ENCODE measurements at regions not wholly inside any gene's neighbourhood (a gene's known extent, or its start where the extent isn't known, plus 50 kb on each side); places are given as distances from the start of the nearest gene placed in this dataset.

DNA sequence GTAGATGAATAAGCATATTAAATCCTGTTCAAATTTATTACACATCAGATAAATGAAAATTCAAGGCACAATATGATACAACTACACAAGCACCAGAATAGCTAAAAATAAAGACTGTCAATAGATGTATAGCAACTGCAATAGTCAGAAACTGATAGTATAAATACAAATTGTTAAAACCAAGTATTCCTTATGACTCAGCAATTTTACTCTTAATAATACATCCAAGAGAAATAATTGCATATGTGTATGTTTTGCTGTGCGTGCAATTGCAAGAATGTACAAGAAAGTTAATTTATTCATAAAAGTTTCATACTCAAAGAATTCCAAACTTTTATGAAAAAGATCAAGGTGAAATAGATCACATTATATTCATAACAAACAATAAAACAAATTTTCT lies 1338.1 kb downstream of the OLFM4 start:
- WGBS (ENCODE audit: insufficient coverage): no CpG with 5 or more reads among the region's 1 CpG
- no peaks in the 10 kb centered on the region for H3K27me3 ChIP-seq (ENCODE audit: control insufficient read depth, insufficient read depth, low read length)

DNA sequence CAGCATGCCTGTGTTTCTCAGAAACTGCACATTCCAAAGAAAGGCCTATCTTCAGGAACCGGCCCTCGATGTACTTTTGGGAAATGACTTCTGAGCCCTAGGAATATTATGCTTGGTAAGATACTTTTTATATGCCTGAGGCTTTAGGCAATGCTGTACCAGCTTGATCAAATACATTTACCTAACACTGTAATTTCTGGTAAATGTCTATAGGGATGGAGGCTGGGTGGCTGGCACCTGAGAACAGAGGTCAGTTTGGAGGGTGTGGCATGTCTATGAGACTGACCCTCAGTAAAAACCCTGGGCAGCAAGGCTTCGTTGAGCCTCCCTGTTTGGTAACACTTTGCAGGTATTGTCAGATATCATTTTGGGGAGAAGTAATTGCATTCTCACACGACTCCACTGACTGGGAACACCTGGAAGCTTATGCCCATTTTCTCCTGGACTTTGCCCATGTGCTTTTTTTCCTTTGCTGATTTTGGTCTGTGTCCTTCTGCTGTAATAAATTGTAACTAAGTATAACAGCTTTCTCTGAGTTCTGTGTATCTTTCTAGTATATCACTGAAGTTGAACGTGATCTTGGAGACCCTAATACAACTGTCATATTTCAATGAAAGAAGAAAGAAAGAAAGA lies 1339.1 kb downstream of the OLFM4 start:
- H3K27me3 ChIP-seq (ENCODE audit: control insufficient read depth, insufficient read depth, low read length): no peaks in the 10 kb centered on the region
- WGBS (ENCODE audit: insufficient coverage): no CpG with 5 or more reads among the region's 5 CpGs
- DNase-seq (ENCODE audit: low read depth in 4 of 6, low spot score in 6 of 6): no peak

More for the DNA sequence above, 1338.1 kb downstream of the OLFM4 start:
- Histone ChIP-seq H3K4me3 (ENCODE audit: low read depth, low read length) (no peak overlapping the region), H3K4me1 (ENCODE audit: control insufficient read depth, insufficient read depth, low read length) (no peaks in the 10 kb centered on the region), H3K36me3 (ENCODE audit: control insufficient read depth, insufficient read depth, low read length) (no peaks in the 10 kb centered on the region), H3K9me3 (ENCODE audit: control insufficient read depth, insufficient read depth, low read length) (no peaks in the 10 kb centered on the region), H3K27ac (ENCODE audit: low read depth, low read length) (no peak overlapping the region)
- no peak for DNase-seq (ENCODE audit: low read depth in 4 of 6, low spot score in 6 of 6)

DNA sequence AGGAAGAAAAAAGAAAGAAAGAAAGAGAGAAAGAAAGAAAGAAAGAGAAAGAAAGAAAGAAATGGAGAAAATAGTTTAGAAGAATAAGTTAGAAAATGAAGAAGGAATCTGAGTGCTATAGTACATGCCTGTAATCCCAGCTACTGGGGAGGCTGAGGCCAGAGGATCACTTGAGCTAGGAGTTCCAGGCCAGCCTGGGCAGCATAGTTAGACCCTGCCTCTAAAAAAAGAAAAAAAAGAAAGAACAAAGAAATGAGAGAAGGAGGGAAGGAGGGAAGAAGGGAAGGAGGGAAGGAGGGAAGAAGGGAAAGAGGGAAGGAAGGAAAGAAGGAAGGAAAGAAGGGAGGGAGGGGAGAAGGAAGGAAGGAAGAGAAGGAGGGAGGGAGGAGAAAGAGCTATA lies 1339.8 kb downstream of the OLFM4 start:
- DNase-seq (ENCODE audit: low read depth in 4 of 6, low spot score in 6 of 6): no peak
- no peak overlapping the region for H3K27ac ChIP-seq (ENCODE audit: low read depth, low read length)
- H3K36me3 ChIP-seq (ENCODE audit: control insufficient read depth, insufficient read depth, low read length): no peaks in the 10 kb centered on the region
- H3K4me3 ChIP-seq (ENCODE audit: low read depth, low read length): no peak overlapping the region
- no peaks in the 10 kb centered on the region for H3K9me3 ChIP-seq (ENCODE audit: control insufficient read depth, insufficient read depth, low read length)
- no peaks in the 10 kb centered on the region for H3K4me1 ChIP-seq (ENCODE audit: control insufficient read depth, insufficient read depth, low read length)
- H3K27me3 ChIP-seq (ENCODE audit: control insufficient read depth, insufficient read depth, low read length): no peaks in the 10 kb centered on the region

More for the DNA sequence above, 1339.1 kb downstream of the OLFM4 start:
- no peaks in the 10 kb centered on the region for H3K36me3 ChIP-seq (ENCODE audit: control insufficient read depth, insufficient read depth, low read length)
- no peaks in the 10 kb centered on the region for H3K4me1 ChIP-seq (ENCODE audit: control insufficient read depth, insufficient read depth, low read length)
- H3K9me3 ChIP-seq (ENCODE audit: control insufficient read depth, insufficient read depth, low read length): no peaks in the 10 kb centered on the region
- no peak overlapping the region for H3K27ac ChIP-seq (ENCODE audit: low read depth, low read length)
- H3K4me3 ChIP-seq (ENCODE audit: low read depth, low read length): no peak overlapping the region

DNA sequence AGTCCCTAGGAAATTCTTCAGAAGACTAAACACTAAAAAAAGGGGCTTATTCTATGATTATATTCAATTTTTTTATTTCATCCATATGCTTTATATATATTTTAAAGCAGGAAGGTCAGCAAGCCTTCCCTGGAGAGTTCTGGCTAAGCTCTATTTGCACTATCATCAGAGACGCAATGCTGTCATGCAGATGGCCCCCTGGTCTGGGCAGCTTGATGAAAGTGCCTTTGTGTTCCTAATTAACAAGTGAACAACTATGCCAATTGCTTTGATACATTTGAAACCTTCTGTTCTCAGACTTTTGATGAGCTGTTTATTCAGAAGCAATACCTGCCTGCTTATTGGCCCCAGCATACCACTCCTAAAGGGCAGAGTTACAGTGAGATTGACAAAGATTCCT lies 1344.6 kb downstream of the OLFM4 start:
- WGBS (ENCODE audit: insufficient coverage): no CpG with 5 or more reads among the region's 1 CpG
- Histone ChIP-seq H3K9me3 (ENCODE audit: control insufficient read depth, insufficient read depth, low read length) (no peaks in the 10 kb centered on the region), H3K4me1 (ENCODE audit: control insufficient read depth, insufficient read depth, low read length) (no peaks in the 10 kb centered on the region), H3K27me3 (ENCODE audit: control insufficient read depth, insufficient read depth, low read length) (no peaks in the 10 kb centered on the region), H3K4me3 (ENCODE audit: low read depth, low read length) (no peak overlapping the region), H3K36me3 (ENCODE audit: control insufficient read depth, insufficient read depth, low read length) (no peaks in the 10 kb centered on the region), H3K27ac (ENCODE audit: low read depth, low read length) (no peak overlapping the region)
- peak in 2 of 6 donors; percentile 69 to 73 for DNase-seq (ENCODE audit: low read depth in 4 of 6, low spot score in 6 of 6)

- H3K4me1 ChIP-seq (ENCODE audit: control insufficient read depth, insufficient read depth, low read length): no peaks in the 10 kb centered on the region
- peak in 1 of 6 donors; percentile 10 for DNase-seq (ENCODE audit: low read depth in 4 of 6, low spot score in 6 of 6)
- H3K27me3 ChIP-seq (ENCODE audit: control insufficient read depth, insufficient read depth, low read length): no peaks in the 10 kb centered on the region
- H3K27ac ChIP-seq (ENCODE audit: low read depth, low read length): no peak overlapping the region
- 85% methylated on average over 2 of the region's 2 CpGs for WGBS (ENCODE audit: insufficient coverage)
- no peaks in the 10 kb centered on the region for H3K9me3 ChIP-seq (ENCODE audit: control insufficient read depth, insufficient read depth, low read length)
- no peak overlapping the region for H3K4me3 ChIP-seq (ENCODE audit: low read depth, low read length)
- no peaks in the 10 kb centered on the region for H3K36me3 ChIP-seq (ENCODE audit: control insufficient read depth, insufficient read depth, low read length)
Measured at GRCh38 chr13:54379461-54379860, 1350.8 kb downstream of the OLFM4 start.

DNA sequence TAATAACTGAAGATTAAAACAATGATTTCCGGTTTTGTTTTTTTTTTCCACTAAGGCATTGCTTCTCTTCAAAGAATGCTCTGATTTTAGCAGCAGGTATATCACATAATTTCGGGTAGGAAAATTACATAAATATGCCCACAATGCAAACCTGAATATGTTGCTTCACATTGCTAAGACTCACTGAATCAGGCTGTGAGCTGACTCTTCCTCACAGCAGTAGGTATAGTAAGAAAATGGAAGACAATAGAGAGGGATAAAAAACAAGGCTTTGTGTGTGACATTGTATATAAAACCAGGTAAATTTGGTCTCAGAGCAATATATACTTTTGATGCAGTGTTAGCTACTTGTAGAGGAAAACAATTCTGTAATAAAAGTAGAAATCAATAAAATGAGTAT lies 1355.0 kb downstream of the OLFM4 start:
- Histone ChIP-seq H3K4me1 (ENCODE audit: control insufficient read depth, insufficient read depth, low read length) (no peaks in the 10 kb centered on the region), H3K27me3 (ENCODE audit: control insufficient read depth, insufficient read depth, low read length) (no peaks in the 10 kb centered on the region), H3K27ac (ENCODE audit: low read depth, low read length) (no peak overlapping the region), H3K36me3 (ENCODE audit: control insufficient read depth, insufficient read depth, low read length) (no peaks in the 10 kb centered on the region), H3K4me3 (ENCODE audit: low read depth, low read length) (no peak overlapping the region), H3K9me3 (ENCODE audit: control insufficient read depth, insufficient read depth, low read length) (no peaks in the 10 kb centered on the region)
- no CpG with 5 or more reads among the region's 2 CpGs for WGBS (ENCODE audit: insufficient coverage)
- no peak for DNase-seq (ENCODE audit: low read depth in 4 of 6, low spot score in 6 of 6)

GRCh38 chr13:54387625-54388024 lies 1359.0 kb downstream of the OLFM4 start:
- Histone ChIP-seq H3K4me1 (ENCODE audit: control insufficient read depth, insufficient read depth, low read length) (no peaks in the 10 kb centered on the region), H3K9me3 (ENCODE audit: control insufficient read depth, insufficient read depth, low read length) (no peaks in the 10 kb centered on the region), H3K36me3 (ENCODE audit: control insufficient read depth, insufficient read depth, low read length) (no peaks in the 10 kb centered on the region), H3K27ac (ENCODE audit: low read depth, low read length) (no peak overlapping the region), H3K4me3 (ENCODE audit: low read depth, low read length) (no peak overlapping the region), H3K27me3 (ENCODE audit: control insufficient read depth, insufficient read depth, low read length) (no peaks in the 10 kb centered on the region)
- DNase-seq (ENCODE audit: low read depth in 4 of 6, low spot score in 6 of 6): no peak

- WGBS (ENCODE audit: insufficient coverage): 82% methylated on average over 2 of the region's 2 CpGs
- DNase-seq (ENCODE audit: low read depth in 4 of 6, low spot score in 6 of 6): no peak
- Histone ChIP-seq H3K27me3 (ENCODE audit: control insufficient read depth, insufficient read depth, low read length) (no peaks in the 10 kb centered on the region), H3K27ac (ENCODE audit: low read depth, low read length) (no peak overlapping the region), H3K4me3 (ENCODE audit: low read depth, low read length) (no peak overlapping the region), H3K4me1 (ENCODE audit: control insufficient read depth, insufficient read depth, low read length) (no peaks in the 10 kb centered on the region), H3K9me3 (ENCODE audit: control insufficient read depth, insufficient read depth, low read length) (no peaks in the 10 kb centered on the region), H3K36me3 (ENCODE audit: control insufficient read depth, insufficient read depth, low read length) (no peaks in the 10 kb centered on the region)
Measured at GRCh38 chr13:54390841-54391240, 1362.2 kb downstream of the OLFM4 start.

- WGBS (ENCODE audit: insufficient coverage): 33% methylated on average over 2 of the region's 7 CpGs
- H3K4me3 ChIP-seq (ENCODE audit: low read depth, low read length): no peak overlapping the region
- H3K36me3 ChIP-seq (ENCODE audit: control insufficient read depth, insufficient read depth, low read length): no peaks in the 10 kb centered on the region
- no peaks in the 10 kb centered on the region for H3K4me1 ChIP-seq (ENCODE audit: control insufficient read depth, insufficient read depth, low read length)
- no peaks in the 10 kb centered on the region for H3K9me3 ChIP-seq (ENCODE audit: control insufficient read depth, insufficient read depth, low read length)
- H3K27ac ChIP-seq (ENCODE audit: low read depth, low read length): no peak overlapping the region
- H3K27me3 ChIP-seq (ENCODE audit: control insufficient read depth, insufficient read depth, low read length): no peaks in the 10 kb centered on the region
- peak in 2 of 6 donors; percentile 6 to 68 for DNase-seq (ENCODE audit: low read depth in 4 of 6, low spot score in 6 of 6)
Measured at GRCh38 chr13:54394085-54394700, 1365.6 kb downstream of the OLFM4 start.

- H3K9me3 ChIP-seq (ENCODE audit: control insufficient read depth, insufficient read depth, low read length): no peaks in the 10 kb centered on the region
- H3K4me3 ChIP-seq (ENCODE audit: low read depth, low read length): no peak overlapping the region
- H3K27ac ChIP-seq (ENCODE audit: low read depth, low read length): no peak overlapping the region
- H3K4me1 ChIP-seq (ENCODE audit: control insufficient read depth, insufficient read depth, low read length): no peaks in the 10 kb centered on the region
- DNase-seq (ENCODE audit: low read depth in 4 of 6, low spot score in 6 of 6): no peak
- 100% methylated on average over 1 of the region's 6 CpGs for WGBS (ENCODE audit: insufficient coverage)
- H3K27me3 ChIP-seq (ENCODE audit: control insufficient read depth, insufficient read depth, low read length): no peaks in the 10 kb centered on the region
- H3K36me3 ChIP-seq (ENCODE audit: control insufficient read depth, insufficient read depth, low read length): no peaks in the 10 kb centered on the region
Measured at GRCh38 chr13:54394908-54395307, 1366.3 kb downstream of the OLFM4 start.
